ENCODE measurements at regions not wholly inside any gene's neighbourhood (a gene's known extent, or its start where the extent isn't known, plus 50 kb on each side); places are given as distances from the start of the nearest gene placed in this dataset.

DNA sequence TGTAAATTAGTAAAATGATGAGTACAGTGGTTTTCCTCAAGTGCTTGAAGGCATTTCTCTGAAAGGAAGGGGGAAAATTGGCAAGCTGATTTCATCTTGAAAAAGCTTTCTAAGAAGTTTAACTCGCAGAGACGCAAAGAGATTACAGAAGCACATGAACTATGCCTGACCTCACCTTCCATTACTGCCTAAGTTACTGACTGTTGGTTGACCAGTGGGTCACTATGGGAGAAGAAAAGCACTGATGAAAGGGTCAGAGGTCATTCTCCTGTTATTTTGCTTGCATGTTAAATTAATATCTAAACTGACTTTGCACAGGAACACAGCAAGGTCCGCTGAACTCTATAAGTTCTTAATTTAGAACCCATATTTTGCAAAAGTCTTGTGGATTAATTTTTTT lies 225.6 kb downstream of the ARL4A start:
- H3K4me3 ChIP-seq (ENCODE audit: low read length), result no peak overlapping the region
- no peaks in the 10 kb centered on the region for H3K27me3 ChIP-seq (replicated peaks; ENCODE audit: insufficient read depth, low read length)
- H3K9me2 ChIP-seq (replicated peaks; ENCODE audit: insufficient read depth, low read length), result no peaks in the 10 kb centered on the region
- H3K9me3 ChIP-seq (replicated peaks; ENCODE audit: insufficient read depth, low read length), result no peaks in the 10 kb centered on the region
- no peak overlapping the region for H2AFZ ChIP-seq (ENCODE audit: low read length)
- H3K4me2 ChIP-seq (ENCODE audit: low read depth, low read length), result no peak overlapping the region
- H3K79me2 ChIP-seq (ENCODE audit: low read length), result no peaks in the 10 kb centered on the region
- TF ChIP-seq, protein P1, sequence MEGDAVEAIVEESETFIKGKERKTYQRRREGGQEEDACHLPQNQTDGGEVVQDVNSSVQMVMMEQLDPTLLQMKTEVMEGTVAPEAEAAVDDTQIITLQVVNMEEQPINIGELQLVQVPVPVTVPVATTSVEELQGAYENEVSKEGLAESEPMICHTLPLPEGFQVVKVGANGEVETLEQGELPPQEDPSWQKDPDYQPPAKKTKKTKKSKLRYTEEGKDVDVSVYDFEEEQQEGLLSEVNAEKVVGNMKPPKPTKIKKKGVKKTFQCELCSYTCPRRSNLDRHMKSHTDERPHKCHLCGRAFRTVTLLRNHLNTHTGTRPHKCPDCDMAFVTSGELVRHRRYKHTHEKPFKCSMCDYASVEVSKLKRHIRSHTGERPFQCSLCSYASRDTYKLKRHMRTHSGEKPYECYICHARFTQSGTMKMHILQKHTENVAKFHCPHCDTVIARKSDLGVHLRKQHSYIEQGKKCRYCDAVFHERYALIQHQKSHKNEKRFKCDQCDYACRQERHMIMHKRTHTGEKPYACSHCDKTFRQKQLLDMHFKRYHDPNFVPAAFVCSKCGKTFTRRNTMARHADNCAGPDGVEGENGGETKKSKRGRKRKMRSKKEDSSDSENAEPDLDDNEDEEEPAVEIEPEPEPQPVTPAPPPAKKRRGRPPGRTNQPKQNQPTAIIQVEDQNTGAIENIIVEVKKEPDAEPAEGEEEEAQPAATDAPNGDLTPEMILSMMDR (IDR thresholded peaks at IDR 0.05; ENCODE audit: low read length), result no peak
- TF ChIP-seq EZH2phosphoT487 (IDR thresholded peaks at IDR 0.05; ENCODE audit: low read length) (no peak), EZH2 (optimal IDR thresholded peaks at IDR 0.05; ENCODE audit: low read depth, low read length) (no peak)
- DNase-seq, result no peak
- no peaks in the 10 kb centered on the region for H4K20me1 ChIP-seq (ENCODE audit: insufficient read depth, low read length)
- H3K27ac ChIP-seq (ENCODE audit: low read length), result no peak overlapping the region
- H3K4me1 ChIP-seq (ENCODE audit: low read length), result no peaks in the 10 kb centered on the region
- H3F3A ChIP-seq (ENCODE audit: insufficient read depth, low read length), result no peaks in the 10 kb centered on the region
- H3K36me3 ChIP-seq (replicated peaks; ENCODE audit: insufficient read depth, low read length), result no peaks in the 10 kb centered on the region
- H3K9ac ChIP-seq (ENCODE audit: low read length), result no peak overlapping the region

DNA sequence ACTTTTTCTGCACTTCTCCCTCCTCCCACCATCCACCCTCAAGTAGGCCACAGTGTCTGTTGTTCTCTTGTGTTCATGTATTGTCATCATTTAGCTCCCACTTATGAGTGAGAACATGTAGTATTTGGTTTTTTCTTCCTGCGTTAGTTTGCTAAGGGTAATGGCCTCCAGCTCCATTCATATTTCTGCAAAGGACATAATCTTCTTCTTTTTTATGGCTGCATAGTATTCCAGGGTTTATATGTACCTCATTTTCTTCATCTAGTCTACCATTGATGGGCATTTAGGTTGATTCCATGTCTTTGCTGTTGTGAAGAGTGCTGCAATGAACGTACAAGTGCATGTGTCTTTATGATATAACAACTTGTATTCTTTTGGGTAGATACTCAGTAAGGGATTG lies 230.4 kb downstream of the ARL4A start:
- no peaks in the 10 kb centered on the region for H3F3A ChIP-seq (ENCODE audit: insufficient read depth, low read length)
- H3K36me3 ChIP-seq (replicated peaks; ENCODE audit: insufficient read depth, low read length), result no peaks in the 10 kb centered on the region
- no peaks in the 10 kb centered on the region for H3K79me2 ChIP-seq (ENCODE audit: low read length)
- no peak for DNase-seq
- H3K9ac ChIP-seq (ENCODE audit: low read length), result no peak overlapping the region
- H3K27ac ChIP-seq (ENCODE audit: low read length), result no peak overlapping the region
- H3K4me1 ChIP-seq (ENCODE audit: low read length), result no peaks in the 10 kb centered on the region
- H4K20me1 ChIP-seq (ENCODE audit: insufficient read depth, low read length), result no peaks in the 10 kb centered on the region
- H2AFZ ChIP-seq (ENCODE audit: low read length), result no peak overlapping the region
- TF ChIP-seq EZH2phosphoT487 (IDR thresholded peaks at IDR 0.05; ENCODE audit: low read length), result no peak
- TF ChIP-seq EZH2 (optimal IDR thresholded peaks at IDR 0.05; ENCODE audit: low read depth, low read length), result no peak
- TF ChIP-seq, protein P1 (IDR thresholded peaks at IDR 0.05; ENCODE audit: low read length), result no peak
- no peaks in the 10 kb centered on the region for H3K27me3 ChIP-seq (replicated peaks; ENCODE audit: insufficient read depth, low read length)
- no peaks in the 10 kb centered on the region for H3K9me2 ChIP-seq (replicated peaks; ENCODE audit: insufficient read depth, low read length)
- H3K9me3 ChIP-seq (replicated peaks; ENCODE audit: insufficient read depth, low read length), result no peaks in the 10 kb centered on the region
- H3K4me2 ChIP-seq (ENCODE audit: low read depth, low read length), result no peak overlapping the region
- no peak overlapping the region for H3K4me3 ChIP-seq (ENCODE audit: low read length)

DNA sequence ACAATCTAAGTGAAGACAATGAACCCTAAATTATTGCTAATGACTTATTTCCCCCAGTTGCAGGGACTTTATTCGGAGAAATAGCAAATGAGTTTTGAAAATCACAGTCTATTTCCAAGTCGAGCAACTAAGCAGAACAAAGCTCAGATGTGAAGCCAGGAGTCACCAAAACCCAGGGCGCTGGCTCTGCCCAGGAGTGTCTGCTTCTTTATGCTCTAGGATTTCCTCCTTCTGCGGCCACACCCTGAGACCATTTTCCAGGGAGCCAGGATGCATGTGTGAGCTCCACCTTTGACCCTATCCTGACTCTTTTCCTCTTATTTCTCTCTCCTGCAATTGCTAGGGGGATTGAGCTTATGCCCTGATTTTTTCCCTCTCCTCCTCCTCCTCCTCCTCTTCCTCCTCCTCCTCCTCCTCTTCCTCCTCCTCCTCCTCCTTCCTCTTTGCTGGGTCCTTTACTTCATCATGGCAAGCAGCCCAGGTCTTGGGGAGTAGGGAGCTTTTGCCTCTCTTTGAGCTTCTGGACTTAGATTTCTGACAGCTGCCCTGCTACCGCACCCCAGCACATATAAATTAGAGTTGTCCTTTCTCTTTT lies 234.4 kb downstream of the ARL4A start:
- H2AFZ ChIP-seq (ENCODE audit: low read length), result no peak overlapping the region
- DNase-seq, result no peak
- H3K4me1 ChIP-seq (ENCODE audit: low read length), result no peaks in the 10 kb centered on the region
- no peaks in the 10 kb centered on the region for H3K79me2 ChIP-seq (ENCODE audit: low read length)
- H3F3A ChIP-seq (ENCODE audit: insufficient read depth, low read length), result no peaks in the 10 kb centered on the region
- no peak overlapping the region for H3K27ac ChIP-seq (ENCODE audit: low read length)
- H3K9me2 ChIP-seq (replicated peaks; ENCODE audit: insufficient read depth, low read length), result no peaks in the 10 kb centered on the region
- no peak overlapping the region for H3K4me3 ChIP-seq (ENCODE audit: low read length)
- H3K4me2 ChIP-seq (ENCODE audit: low read depth, low read length), result no peak overlapping the region
- TF ChIP-seq, protein P1 (IDR thresholded peaks at IDR 0.05; ENCODE audit: low read length), result no peak
- TF ChIP-seq EZH2 (optimal IDR thresholded peaks at IDR 0.05; ENCODE audit: low read depth, low read length) (no peak), EZH2phosphoT487 (IDR thresholded peaks at IDR 0.05; ENCODE audit: low read length) (no peak)
- no peak overlapping the region for H3K9ac ChIP-seq (ENCODE audit: low read length)
- no peaks in the 10 kb centered on the region for H3K27me3 ChIP-seq (replicated peaks; ENCODE audit: insufficient read depth, low read length)
- H4K20me1 ChIP-seq (ENCODE audit: insufficient read depth, low read length), result no peaks in the 10 kb centered on the region
- no peaks in the 10 kb centered on the region for H3K9me3 ChIP-seq (replicated peaks; ENCODE audit: insufficient read depth, low read length)
- no peaks in the 10 kb centered on the region for H3K36me3 ChIP-seq (replicated peaks; ENCODE audit: insufficient read depth, low read length)
